Endothelial cell of umbilical vein (primary cell): ENCODE measurements at regions not wholly inside any gene's neighbourhood (a gene's known extent, or its start where the extent isn't known, plus 50 kb on each side); places are given as distances from the start of the nearest gene placed in this dataset.

Experiments used
- CTCF ChIP-seq, 2 donors: IDR thresholded peaks; 1 replicate in 1 of 2; 2 replicates in 1 of 2; pipeline ENCODE4 v1.5.1; 2011; ENCODE audit warnings: low read length in 2 of 2, mild to moderate bottlenecking in 2 of 2, moderate library complexity in 2 of 2, control low read depth in 1 of 2, inconsistent platforms in 1 of 2, low read depth in 1 of 2; ENCODE audit not compliant: insufficient read depth in 1 of 2; ENCODE audit errors: extremely low read depth in 1 of 2
- MYC ChIP-seq: IDR thresholded peaks from one replicate; pipeline ENCODE4 v1.6.1; 2011; ENCODE audit warnings: mild to moderate bottlenecking, low read depth, low read length
- POLR2A ChIP-seq: IDR thresholded peaks from 2 replicates; pipeline ENCODE4 v1.6.1; 2012; ENCODE audit warnings: low read depth, mild to moderate bottlenecking, control low read depth, low read length

DNA sequence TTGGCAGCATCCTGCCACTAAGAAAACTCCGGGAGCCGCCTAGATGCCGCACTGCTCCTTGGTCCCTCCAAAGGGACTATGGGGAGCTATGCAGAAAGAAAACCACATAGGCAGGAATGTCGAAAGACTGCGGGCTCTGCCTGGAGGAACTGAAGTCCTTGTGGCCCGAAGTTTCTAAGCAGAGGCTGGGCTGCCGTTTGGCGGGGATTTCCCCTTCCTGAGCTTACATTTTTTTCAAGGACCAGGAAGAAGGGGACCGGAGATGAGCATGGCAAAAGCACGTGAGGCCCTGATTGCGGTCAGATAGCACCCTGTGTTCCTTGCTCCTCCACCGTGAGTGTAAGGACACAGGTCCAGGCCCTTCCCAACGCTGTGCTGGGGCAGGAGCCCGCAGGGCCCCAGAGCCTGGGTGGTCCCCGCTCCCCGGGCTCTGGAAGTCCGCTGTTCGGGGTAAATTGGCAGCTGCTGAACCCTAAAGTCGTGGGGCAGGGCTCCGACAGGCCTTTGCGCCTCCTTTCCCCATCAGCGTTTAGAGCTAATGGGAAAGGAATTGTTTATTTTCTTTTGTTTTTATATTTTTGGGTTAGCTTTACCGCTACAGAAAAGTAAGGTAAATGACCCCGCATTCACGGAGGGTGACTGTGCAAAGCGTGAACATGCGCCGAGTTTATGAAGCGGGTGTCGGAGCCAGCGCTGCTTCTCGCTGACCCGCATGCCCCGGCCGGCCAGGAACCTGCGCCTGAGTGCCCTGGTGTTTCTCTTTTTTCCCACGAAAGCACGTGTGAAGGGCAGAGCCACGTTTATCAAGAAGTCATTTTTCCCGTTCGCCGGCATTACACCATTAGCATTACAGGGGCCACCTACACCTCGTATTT lies 356.5 kb upstream of the ZNF32 start:
- TF ChIP-seq CTCF (IDR thresholded peaks at IDR 0.05; ENCODE audit: extremely low read depth in 1 of 2, insufficient read depth in 1 of 2, low read depth in 1 of 2, low read length in 2 of 2) (no peak), POLR2A (no peak), MYC (no peak)
